Trophoblast cell (in vitro differentiated cells and primary cell): ENCODE measurements at regions not wholly inside any gene's neighbourhood (a gene's known extent, or its start where the extent isn't known, plus 50 kb on each side); places are given as distances from the start of the nearest gene placed in this dataset.

Experiments
- DNase-seq, 2 donors: peaks; one replicate each; pipeline ENCODE4 v3.0.0-alpha.2; 2016
- H2AFZ ChIP-seq: 2 replicates; pipeline ENCODE4 v1.6.1; 2013; ENCODE audit warnings: low read length, moderate library complexity, mild to moderate bottlenecking; ENCODE audit not compliant: insufficient read depth, poor library complexity
- H2AK5ac ChIP-seq: 2 replicates; pipeline ENCODE4 v1.6.1; 2013; ENCODE audit warnings: mild to moderate bottlenecking, low read length
- H2BK120ac ChIP-seq: 2 replicates; pipeline ENCODE4 v1.6.1; 2013; ENCODE audit warnings: low read length, mild to moderate bottlenecking, moderate library complexity; ENCODE audit not compliant: insufficient read depth, poor library complexity
- H2BK12ac ChIP-seq: 2 replicates; pipeline ENCODE4 v1.6.1; 2013; ENCODE audit warnings: mild to moderate bottlenecking, low read length, moderate library complexity
- H2BK5ac ChIP-seq: 2 replicates; pipeline ENCODE4 v1.6.1; 2013; ENCODE audit warnings: low read length, low read depth, moderate library complexity, mild to moderate bottlenecking; ENCODE audit not compliant: poor library complexity
- H3K14ac ChIP-seq: 2 replicates; pipeline ENCODE4 v1.6.1; 2013; ENCODE audit warnings: mild to moderate bottlenecking, low read length
- H3K18ac ChIP-seq: 2 replicates; pipeline ENCODE4 v1.6.1; 2013; ENCODE audit warnings: mild to moderate bottlenecking, low read length
- H3K23ac ChIP-seq: 2 replicates; pipeline ENCODE4 v1.6.1; 2013; ENCODE audit warnings: low read length
- H3K27ac ChIP-seq: 2 replicates; pipeline ENCODE4 v1.5.1; 2013; ENCODE audit warnings: low read depth, mild to moderate bottlenecking, inconsistent platforms, low read length, moderate library complexity
- H3K27me3 ChIP-seq: 2 replicates; pipeline ENCODE4 v1.6.1; 2013; ENCODE audit warnings: inconsistent platforms, mild to moderate bottlenecking, low read length, moderate library complexity; ENCODE audit not compliant: insufficient read depth
- H3K36me3 ChIP-seq, 2 experiments: 1 replicate in 1 of 2; 2 replicates in 1 of 2; pipeline ENCODE4 v1.6.1; 2013; ENCODE audit warnings: low read length in 2 of 2, mild to moderate bottlenecking in 2 of 2, moderate library complexity in 1 of 2; ENCODE audit not compliant: insufficient read depth in 2 of 2, control insufficient read depth in 1 of 2
- H3K4ac ChIP-seq: 2 replicates; pipeline ENCODE4 v1.6.1; 2013; ENCODE audit warnings: low read depth, mild to moderate bottlenecking, low read length, moderate library complexity
- H3K4me1 ChIP-seq, 2 experiments: 1 replicate in 1 of 2; 2 replicates in 1 of 2; pipeline ENCODE4 v1.6.1; 2013; ENCODE audit warnings: low read length in 2 of 2, mild to moderate bottlenecking in 2 of 2, moderate library complexity in 1 of 2; ENCODE audit not compliant: insufficient read depth in 2 of 2, control insufficient read depth in 1 of 2
- H3K4me2 ChIP-seq: 2 replicates; pipeline ENCODE4 v1.6.1; 2013; ENCODE audit warnings: inconsistent platforms, mild to moderate bottlenecking, low read length, moderate library complexity
- H3K4me3 ChIP-seq: 2 replicates; pipeline ENCODE4 v1.5.1; 2013; ENCODE audit warnings: mild to moderate bottlenecking, low read depth, low read length, inconsistent platforms
- H3K79me1 ChIP-seq: one replicate; pipeline ENCODE4 v1.6.1; 2013; ENCODE audit warnings: low read length
- H3K79me2 ChIP-seq: 2 replicates; pipeline ENCODE4 v1.6.1; 2013; ENCODE audit warnings: low read length, mild to moderate bottlenecking; ENCODE audit not compliant: control insufficient read depth, insufficient read depth, poor library complexity
- H3K9ac ChIP-seq: 2 replicates; pipeline ENCODE4 v1.6.1; 2013; ENCODE audit warnings: mild to moderate bottlenecking, low read length
- H3K9me3 ChIP-seq: 2 replicates; pipeline ENCODE4 v1.6.1; 2013; ENCODE audit warnings: low read depth, mild to moderate bottlenecking, control low read depth, inconsistent platforms, low read length; ENCODE audit not compliant: insufficient read depth
- H4K12ac ChIP-seq: 2 replicates; pipeline ENCODE4 v1.6.1; 2013; ENCODE audit warnings: low read depth, mild to moderate bottlenecking, low read length, moderate library complexity
- H4K8ac ChIP-seq: 2 replicates; pipeline ENCODE4 v1.6.1; 2013; ENCODE audit warnings: low read depth, mild to moderate bottlenecking, low read length, moderate library complexity
- H4K91ac ChIP-seq: one replicate; pipeline ENCODE4 v1.6.1; 2013; ENCODE audit warnings: low read depth, mild to moderate bottlenecking, low read length, moderate library complexity
- WGBS: extraction: QIAGEN DNeasy Blood & Tissue Kit; methylation state at CpG from one replicate; pipeline ENCODE4 v1.1.7; 2013; ENCODE audit warnings: missing lambda C conversion rate; ENCODE audit not compliant: insufficient read length, insufficient coverage; ENCODE audit errors: extremely low coverage; 5-methylcytosine and 5-hydroxymethylcytosine counted together

DNA sequence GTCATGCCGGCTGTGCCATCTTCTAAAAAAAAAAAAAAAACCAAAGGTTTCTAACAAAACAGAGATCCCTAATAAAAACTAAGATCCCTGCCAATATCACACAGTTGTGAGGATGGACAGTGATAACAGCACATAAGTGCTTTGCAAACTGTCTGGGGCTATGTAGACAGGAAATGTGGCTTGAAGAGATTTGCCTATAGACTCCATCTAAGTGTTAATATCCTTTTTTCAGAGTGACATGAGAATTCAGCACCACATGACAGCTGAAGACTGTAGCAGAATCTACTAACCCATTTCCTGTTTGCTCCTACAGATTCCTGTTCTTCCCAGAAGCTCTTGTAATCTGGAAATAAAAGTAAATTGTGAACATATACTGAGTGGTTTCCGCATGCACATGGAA is 215.4 kb downstream of the KDR start:
- no peaks in the 10 kb centered on the region for H3K36me3 ChIP-seq
- no peak overlapping the region for H4K8ac ChIP-seq
- no peaks in the 10 kb centered on the region for H3K79me2 ChIP-seq
- H2BK120ac ChIP-seq: no peak overlapping the region
- H2AK5ac ChIP-seq: no peak overlapping the region
- DNase-seq: no peak
- H3K18ac ChIP-seq: no peak overlapping the region
- no peaks in the 10 kb centered on the region for H3K9me3 ChIP-seq
- no peak overlapping the region for H2BK5ac ChIP-seq
- H3K4me1 ChIP-seq: peaks cover 0 to 9% of the 10 kb centered on the region in 2 experiments
- H3K23ac ChIP-seq: no peak overlapping the region
- H4K12ac ChIP-seq: no peak overlapping the region
- no peaks in the 10 kb centered on the region for H3K79me1 ChIP-seq
- no peak overlapping the region for H3K14ac ChIP-seq
- no peak overlapping the region for H3K4me2 ChIP-seq
- H4K91ac ChIP-seq: no peak overlapping the region
- no peak overlapping the region for H3K9ac ChIP-seq
- H3K4me3 ChIP-seq: no peak overlapping the region
- H3K27me3 ChIP-seq: no peaks in the 10 kb centered on the region
- no peak overlapping the region for H3K4ac ChIP-seq
- H2BK12ac ChIP-seq: no peak overlapping the region
- no CpG with 5 or more reads among the region's 2 CpGs for WGBS
- H2AFZ ChIP-seq: no peak overlapping the region
- H3K27ac ChIP-seq: no peak overlapping the region

DNA sequence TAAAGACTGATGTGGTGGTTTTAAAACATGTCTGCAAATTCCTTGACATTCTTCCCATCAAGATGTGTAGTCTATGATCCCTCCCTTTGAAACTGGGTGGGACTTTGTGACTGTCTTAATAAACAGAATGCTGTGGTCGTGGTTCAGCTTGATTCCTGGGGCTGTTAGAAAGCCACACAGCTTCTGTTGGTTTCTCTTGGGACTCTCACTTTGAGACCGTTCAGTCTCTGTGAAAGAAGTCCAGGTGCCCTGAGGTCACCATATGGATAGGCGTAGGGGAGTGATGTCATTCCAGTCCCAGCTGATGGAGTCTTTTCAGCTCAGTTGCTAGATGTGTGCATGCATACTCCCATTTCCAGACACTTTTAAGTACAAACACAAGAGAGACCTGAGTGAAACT is 216.6 kb downstream of the KDR start:
- Histone ChIP-seq H2BK5ac (no peak overlapping the region), H3K79me2 (no peaks in the 10 kb centered on the region), H4K91ac (no peak overlapping the region), H2BK120ac (no peak overlapping the region), H3K27ac (no peak overlapping the region), H3K14ac (no peak overlapping the region), H3K4me2 (no peak overlapping the region), H4K12ac (no peak overlapping the region), H3K9ac (no peak overlapping the region), H3K36me3 (no peaks in the 10 kb centered on the region), H3K18ac (no peak overlapping the region), H2BK12ac (no peak overlapping the region), H2AFZ (no peak overlapping the region), H4K8ac (no peak overlapping the region), H3K4me3 (no peak overlapping the region), H3K27me3 (no peaks in the 10 kb centered on the region), H2AK5ac (no peak overlapping the region), H3K9me3 (no peaks in the 10 kb centered on the region), H3K79me1 (no peaks in the 10 kb centered on the region), H3K23ac (no peak overlapping the region), H3K4me1 (peaks cover 0 to 5% of the 10 kb centered on the region in 2 experiments), H3K4ac (no peak overlapping the region)
- WGBS: no CpG with 5 or more reads among the region's 3 CpGs
- no peak for DNase-seq

DNA sequence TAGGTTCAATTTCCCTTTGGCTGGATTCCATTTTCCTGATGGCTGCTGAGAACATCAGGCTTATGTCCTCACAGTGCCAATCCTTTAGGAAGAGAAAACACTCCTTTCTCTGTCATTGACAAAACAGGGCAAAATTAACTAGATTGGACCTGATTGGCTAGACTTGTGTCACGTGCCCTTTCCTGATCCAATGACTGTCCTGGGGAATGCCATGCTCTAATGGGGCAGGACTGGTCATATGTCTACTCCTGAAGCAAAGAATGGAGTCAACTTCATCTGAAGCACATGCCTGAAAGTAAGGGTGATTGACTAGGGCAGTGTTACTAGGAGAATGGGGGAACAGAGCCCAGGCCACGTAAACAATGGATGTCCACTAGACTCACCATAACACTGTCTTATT is 220.4 kb downstream of the KDR start:
- H3K14ac ChIP-seq: no peak overlapping the region
- no peaks in the 10 kb centered on the region for H3K27me3 ChIP-seq
- no peak overlapping the region for H3K4me3 ChIP-seq
- whole genome bisulfite sequencing: no CpG with 5 or more reads among the region's 2 CpGs
- no peaks in the 10 kb centered on the region for H3K79me2 ChIP-seq
- no peak overlapping the region for H3K27ac ChIP-seq
- H3K4me1 ChIP-seq: peaks cover 3 to 4% of the 10 kb centered on the region in 2 experiments
- H4K91ac ChIP-seq: no peak overlapping the region
- H3K4ac ChIP-seq: no peak overlapping the region
- no peak overlapping the region for H3K9ac ChIP-seq
- H2BK5ac ChIP-seq: no peak overlapping the region
- H2BK120ac ChIP-seq: no peak overlapping the region
- H2BK12ac ChIP-seq: no peak overlapping the region
- no peak overlapping the region for H4K8ac ChIP-seq
- no peaks in the 10 kb centered on the region for H3K9me3 ChIP-seq
- H3K79me1 ChIP-seq: no peaks in the 10 kb centered on the region
- no peak for DNase-seq
- no peak overlapping the region for H2AFZ ChIP-seq
- no peak overlapping the region for H4K12ac ChIP-seq
- H3K4me2 ChIP-seq: no peak overlapping the region
- no peaks in the 10 kb centered on the region for H3K36me3 ChIP-seq
- H3K18ac ChIP-seq: no peak overlapping the region
- no peak overlapping the region for H2AK5ac ChIP-seq
- no peak overlapping the region for H3K23ac ChIP-seq

DNA sequence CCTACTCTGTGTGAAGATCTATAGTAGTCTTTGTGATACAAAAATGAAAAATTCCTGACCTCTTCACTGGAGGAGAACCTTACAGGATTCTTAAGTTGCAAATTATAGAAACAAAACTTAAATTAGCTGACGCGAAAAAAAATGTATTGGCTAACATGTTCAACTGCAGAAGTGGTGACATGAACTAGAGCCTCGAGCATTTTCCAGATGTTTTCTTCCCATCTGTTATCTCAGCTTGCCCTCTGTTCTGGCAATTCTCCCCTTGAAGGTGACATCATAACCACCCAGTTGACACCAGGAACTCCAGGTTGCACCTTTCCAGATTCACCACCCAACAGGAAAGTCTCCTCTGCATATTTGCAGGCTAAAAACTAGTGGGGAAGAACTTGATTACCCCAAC is 222.4 kb downstream of the KDR start:
- no peak overlapping the region for H3K4me3 ChIP-seq
- H2AK5ac ChIP-seq: no peak overlapping the region
- H3K14ac ChIP-seq: no peak overlapping the region
- DNase-seq: peak; percentile 36 to 77
- no peaks in the 10 kb centered on the region for H3K79me2 ChIP-seq
- no peak overlapping the region for H3K9ac ChIP-seq
- no peak overlapping the region for H3K4me2 ChIP-seq
- WGBS: no CpG with 5 or more reads among the region's 3 CpGs
- H3K79me1 ChIP-seq: no peaks in the 10 kb centered on the region
- H2BK12ac ChIP-seq: no peak overlapping the region
- H3K27ac ChIP-seq: no peak overlapping the region
- H3K36me3 ChIP-seq: no peaks in the 10 kb centered on the region
- H3K4me1 ChIP-seq: peaks cover 3 to 6% of the 10 kb centered on the region in 2 experiments
- H3K27me3 ChIP-seq: no peaks in the 10 kb centered on the region
- no peak overlapping the region for H4K91ac ChIP-seq
- H3K18ac ChIP-seq: no peak overlapping the region
- no peak overlapping the region for H2AFZ ChIP-seq
- H3K9me3 ChIP-seq: no peaks in the 10 kb centered on the region
- H2BK120ac ChIP-seq: no peak overlapping the region
- no peak overlapping the region for H3K4ac ChIP-seq
- no peak overlapping the region for H2BK5ac ChIP-seq
- H4K12ac ChIP-seq: no peak overlapping the region
- H4K8ac ChIP-seq: no peak overlapping the region
- H3K23ac ChIP-seq: no peak overlapping the region
